ENCODE measurements at regions not wholly inside any gene's neighbourhood (a gene's known extent, or its start where the extent isn't known, plus 50 kb on each side); places are given as distances from the start of the nearest gene placed in this dataset.

DNA sequence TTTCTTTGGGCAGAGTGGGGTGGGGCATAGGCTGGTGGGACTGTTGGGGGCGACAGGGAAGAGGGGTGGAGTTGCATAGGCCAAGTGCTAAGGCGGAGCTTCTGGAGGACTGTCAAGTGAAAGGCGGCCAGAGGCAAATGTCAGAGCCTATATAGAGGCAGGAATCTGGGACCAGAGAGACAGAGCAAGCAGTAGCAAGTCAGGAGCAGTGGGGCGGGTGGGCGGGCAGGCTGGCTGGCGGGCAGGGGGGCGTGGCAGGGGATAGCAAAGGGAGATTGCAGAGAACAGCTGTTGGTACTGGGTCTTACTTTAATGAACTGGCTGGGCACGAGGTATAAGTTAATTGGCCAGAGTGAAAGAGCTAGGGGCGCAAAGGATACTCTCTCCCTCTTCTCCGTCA lies 89.8 kb downstream of the RTL9 start:
- TF ChIP-seq, protein P1, sequence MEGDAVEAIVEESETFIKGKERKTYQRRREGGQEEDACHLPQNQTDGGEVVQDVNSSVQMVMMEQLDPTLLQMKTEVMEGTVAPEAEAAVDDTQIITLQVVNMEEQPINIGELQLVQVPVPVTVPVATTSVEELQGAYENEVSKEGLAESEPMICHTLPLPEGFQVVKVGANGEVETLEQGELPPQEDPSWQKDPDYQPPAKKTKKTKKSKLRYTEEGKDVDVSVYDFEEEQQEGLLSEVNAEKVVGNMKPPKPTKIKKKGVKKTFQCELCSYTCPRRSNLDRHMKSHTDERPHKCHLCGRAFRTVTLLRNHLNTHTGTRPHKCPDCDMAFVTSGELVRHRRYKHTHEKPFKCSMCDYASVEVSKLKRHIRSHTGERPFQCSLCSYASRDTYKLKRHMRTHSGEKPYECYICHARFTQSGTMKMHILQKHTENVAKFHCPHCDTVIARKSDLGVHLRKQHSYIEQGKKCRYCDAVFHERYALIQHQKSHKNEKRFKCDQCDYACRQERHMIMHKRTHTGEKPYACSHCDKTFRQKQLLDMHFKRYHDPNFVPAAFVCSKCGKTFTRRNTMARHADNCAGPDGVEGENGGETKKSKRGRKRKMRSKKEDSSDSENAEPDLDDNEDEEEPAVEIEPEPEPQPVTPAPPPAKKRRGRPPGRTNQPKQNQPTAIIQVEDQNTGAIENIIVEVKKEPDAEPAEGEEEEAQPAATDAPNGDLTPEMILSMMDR (IDR thresholded peaks at IDR 0.05; ENCODE audit: poor library complexity): no peak
- no peak for TF ChIP-seq EZH2phosphoT487 (IDR thresholded peaks at IDR 0.05; ENCODE audit: low read depth, severe bottlenecking, unreplicated experiment)
